Right kidney (tissue), 1 donor: ENCODE measurements at regions not wholly inside any gene's neighbourhood (a gene's known extent, or its start where the extent isn't known, plus 50 kb on each side); places are given as distances from the start of the nearest gene placed in this dataset.

Experiments used
- DNase-seq: peaks from one replicate; pipeline ENCODE4 v3.0.0-alpha.2; 2016

DNA sequence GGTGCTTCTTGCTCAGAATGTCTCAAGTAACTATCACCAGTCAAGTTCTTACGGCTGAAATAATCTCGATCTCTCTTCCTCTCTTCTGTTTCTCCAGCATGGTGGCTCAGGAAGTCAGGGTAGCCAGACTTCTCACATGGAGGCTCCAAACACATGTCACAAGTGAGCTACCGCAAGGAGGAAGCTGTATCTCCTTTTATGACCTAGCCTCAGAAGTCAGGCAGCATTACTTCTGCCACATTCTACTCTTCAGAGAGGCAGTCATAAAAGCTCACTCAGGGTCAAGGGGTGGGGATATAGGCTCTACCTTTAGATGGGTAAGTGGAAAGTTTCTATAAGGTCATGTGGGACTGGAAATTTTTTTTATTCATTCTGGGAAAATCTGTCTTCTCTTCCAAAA is 86.6 kb upstream of the NEO1 start:
- DNase-seq: no peak

DNA sequence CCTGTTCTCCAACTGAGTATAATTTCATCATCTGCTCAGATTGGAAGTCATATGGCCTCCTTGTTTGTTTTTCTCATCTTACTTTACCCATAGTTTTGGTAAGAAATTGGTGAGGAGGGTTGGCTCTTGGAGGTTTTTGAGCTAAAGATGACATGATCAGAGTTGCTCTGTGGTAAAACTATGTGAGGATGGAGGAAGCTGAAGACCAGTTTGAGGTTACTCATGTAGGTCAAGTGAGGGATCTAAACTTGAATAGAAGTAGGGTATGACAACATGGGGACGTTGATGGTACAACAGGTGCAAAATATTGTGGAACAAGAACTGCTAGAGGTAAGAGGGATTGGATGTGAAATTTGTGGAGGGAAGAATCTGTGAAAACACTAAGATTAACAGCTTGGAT is 87.7 kb upstream of the NEO1 start:
- DNase-seq: no peak

DNA sequence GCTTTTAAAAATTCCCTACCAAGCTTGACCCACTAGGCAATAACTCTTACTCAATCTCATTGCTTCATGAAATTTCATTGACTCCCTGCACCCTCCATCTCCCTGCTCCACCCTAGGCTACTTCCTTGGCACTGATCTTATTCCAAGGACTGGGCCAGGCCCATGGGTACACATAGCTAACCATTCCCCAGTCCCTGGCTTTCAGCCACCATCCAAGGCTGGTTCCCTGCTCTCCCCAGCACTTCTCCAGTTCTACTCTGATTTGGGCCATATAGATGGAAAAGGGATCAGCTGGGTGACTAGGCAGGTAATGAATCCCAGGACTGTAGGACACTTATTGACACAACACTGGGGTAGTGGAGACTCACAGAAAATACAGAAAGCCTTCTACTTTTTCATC is 88.1 kb upstream of the NEO1 start:
- no peak for DNase-seq

GRCh38 chr15:72962054-72962702 is 90.1 kb upstream of the NEO1 start:
- no peak for DNase-seq

GRCh38 chr15:72961346-72961745 is 90.9 kb upstream of the NEO1 start:
- DNase-seq: no peak

- DNase-seq: no peak
Observed at GRCh38 chr15:72958634-72959033, 93.6 kb upstream of the NEO1 start.

DNA sequence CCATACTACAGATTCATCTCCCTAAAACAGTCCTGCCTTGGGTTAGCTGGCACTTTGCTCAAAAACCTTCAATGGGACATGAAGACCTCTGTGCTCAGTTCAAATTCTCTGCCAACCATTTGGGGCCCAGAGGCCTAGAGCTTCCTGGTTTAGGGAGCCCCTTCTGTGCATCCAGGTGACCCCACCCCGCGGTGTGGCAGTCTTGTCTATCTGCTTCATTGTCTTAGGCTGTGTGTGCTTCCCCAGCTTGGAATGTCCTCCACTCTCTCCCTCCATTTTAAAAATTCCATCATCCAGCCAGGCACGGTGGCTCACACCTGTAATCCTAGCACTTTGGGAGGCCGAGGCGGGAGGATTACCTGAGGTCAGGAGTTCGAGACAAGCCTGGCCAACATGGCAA is 99.0 kb upstream of the NEO1 start:
- DNase-seq: no peak

- no peak for DNase-seq
Observed at GRCh38 chr15:72952151-72952550, 100.1 kb upstream of the NEO1 start.

DNA sequence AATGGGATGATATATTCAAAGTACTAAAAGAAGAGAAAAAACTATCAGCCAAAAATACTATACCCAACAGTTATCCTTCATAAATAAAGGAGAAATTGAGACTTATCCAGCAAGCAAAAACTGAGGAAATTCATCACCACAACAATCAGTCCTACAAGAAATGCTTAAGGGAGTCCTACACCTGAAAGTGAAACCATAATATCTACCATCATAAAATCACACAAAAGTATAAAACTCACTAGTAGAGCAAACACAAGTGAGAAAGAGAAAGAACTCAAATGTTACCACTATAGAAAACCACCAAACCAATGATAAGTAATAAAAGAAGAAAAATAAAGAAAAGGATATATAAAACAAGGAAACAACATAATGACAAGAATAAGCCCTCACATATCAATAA is 103.6 kb upstream of the NEO1 start:
- no peak for DNase-seq

DNA sequence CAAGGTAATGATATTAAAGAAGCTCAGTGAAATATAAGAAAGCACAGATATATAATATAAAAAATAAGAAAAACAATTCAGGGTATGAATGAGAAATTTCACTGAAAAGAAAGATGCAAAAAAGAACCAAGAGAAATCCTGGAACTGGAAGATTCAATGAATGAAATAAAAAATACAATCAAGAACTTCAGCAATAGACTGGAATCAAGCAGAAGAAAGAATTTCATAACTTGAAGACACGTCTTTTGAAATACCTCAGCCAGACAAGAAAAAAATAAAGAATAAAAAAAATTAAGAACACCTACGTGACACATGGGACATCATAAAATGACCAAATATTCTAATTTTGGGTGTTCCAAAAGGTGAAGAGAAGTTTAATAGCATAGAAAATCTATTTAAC is 104.6 kb upstream of the NEO1 start:
- no peak for DNase-seq

GRCh38 chr15:72944565-72944964 is 107.7 kb upstream of the NEO1 start:
- DNase-seq: no peak

DNA sequence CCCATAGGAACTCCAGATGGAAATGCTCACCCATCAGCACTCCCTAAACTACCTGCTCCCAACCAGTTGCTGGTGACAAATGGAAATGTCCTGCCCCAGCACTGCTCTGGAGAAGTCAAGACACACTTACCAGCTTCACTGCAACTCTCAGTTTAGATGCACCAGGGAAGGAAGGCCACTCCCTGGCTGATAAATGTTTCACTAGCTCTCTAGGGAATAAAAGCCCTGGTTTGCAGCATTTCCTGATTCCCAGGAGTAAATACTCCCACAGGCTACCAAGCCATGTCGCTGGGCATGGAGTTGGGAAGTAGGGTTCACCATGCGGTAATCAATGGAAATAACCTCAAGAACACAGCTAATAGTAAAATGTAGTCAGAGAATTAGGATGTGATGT is 112.0 kb upstream of the NEO1 start:
- no peak for DNase-seq

DNA sequence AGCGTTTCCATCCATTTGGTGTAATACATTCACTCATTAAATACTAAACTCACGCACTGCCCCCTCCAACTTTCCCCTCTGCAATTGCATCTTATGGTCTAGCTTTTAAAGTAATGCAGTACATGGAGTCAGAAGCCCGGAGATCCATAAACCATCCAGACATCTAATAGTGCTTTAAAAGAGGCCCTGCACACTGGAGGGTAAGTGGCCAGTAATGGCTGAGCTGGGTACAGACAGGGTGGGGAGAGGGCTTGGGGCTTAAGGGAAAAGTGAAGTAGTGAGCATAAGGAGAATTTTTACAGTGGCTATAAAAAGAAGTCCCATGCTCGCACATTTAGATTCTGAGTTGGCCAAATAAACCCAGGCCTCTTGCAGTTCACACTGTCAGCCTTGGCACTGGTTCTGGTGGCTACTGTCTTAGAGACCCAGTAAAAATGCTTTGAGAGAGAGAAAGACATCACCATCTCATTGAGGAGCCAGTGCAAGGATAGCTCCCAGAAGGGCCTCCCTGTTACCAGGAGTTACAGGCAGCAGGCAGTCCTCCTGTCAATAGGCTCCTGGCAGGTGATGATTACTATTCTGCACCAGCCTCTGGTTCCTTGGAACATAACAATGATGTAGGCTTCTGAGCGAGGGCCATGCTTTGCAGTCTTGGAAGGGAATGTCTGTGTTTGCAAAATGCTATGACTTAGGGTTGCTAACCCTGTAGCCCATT is 112.6 kb upstream of the NEO1 start:
- DNase-seq: no peak

GRCh38 chr15:72936691-72937679 is 115.3 kb upstream of the NEO1 start:
- DNase-seq: no peak

DNA sequence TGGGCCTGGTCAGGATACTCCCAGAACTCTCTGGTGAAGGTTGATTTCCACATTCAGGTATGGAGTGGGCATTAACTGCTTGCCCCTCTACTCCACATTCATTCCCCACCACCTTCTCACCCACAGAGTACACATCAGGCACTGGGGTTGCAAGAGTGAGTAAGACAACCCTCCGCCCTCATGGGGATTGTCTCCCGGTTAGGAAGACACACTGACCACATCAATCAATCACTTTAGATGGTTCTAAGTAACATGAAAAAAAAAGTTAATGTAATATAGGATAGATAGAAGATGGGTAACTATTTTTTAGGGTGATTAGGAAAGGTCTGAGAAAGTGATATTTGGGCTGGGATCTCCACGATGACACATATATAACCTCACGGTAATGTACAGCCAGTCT is 116.0 kb upstream of the NEO1 start:
- no peak for DNase-seq

- no peak for DNase-seq
Observed at GRCh38 chr15:72935521-72935920, 116.7 kb upstream of the NEO1 start.

DNA sequence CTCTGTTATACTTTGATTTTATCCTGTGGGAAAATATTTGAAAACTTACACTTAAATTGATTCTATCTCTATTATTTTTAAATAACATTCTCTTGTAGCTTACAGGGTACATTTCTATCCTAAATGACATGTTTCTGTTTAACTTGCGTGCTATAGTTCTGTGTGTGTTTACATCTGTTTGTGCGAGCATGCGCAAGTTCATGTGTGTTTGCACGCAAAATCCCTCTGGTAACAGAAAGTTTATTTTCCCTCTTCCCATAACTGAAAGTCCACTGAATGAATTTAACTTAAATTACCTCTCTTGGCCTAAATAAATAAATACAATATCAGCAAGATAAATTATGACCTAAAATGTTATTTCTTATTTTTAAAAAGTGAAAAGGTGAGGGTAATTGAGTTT is 117.3 kb upstream of the NEO1 start:
- DNase-seq: no peak

DNA sequence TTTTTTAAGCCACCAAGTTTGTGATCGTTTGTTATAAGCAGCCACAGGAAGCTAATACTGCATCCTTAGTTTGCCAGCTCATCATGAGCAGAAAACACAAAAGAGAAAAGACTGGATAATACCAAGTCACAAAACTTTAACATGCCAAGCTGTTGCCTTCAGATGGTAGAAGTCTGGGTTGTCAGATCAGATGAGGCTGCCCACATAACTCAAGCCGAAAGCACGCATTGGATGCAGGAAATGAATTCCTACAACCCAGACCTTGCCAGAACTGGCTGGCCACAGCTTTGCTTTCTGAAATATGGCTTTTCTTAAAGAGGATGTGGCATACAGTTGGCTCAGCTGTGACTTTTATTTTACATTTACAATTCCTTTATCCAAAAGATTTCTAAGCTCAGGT is 118.3 kb upstream of the NEO1 start:
- DNase-seq: no peak

DNA sequence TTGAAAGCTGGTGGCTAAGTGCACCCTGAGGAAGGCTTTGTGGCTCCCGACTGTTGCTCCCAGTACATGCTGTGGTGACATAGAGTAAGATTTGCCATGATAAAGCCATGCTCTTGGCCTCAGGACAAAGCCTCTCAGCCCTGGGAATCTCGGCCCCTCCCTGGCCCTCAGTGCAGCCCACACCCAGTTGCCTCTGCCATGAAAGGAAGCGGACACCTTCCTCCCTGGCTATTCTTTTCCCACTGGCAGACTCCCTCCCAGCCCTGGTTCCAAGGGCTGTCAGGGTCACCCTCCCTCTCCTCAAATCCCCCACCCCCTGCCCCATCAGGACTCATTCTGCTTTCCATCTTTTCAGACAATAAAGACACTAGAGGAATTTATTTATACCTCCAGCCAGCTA is 119.8 kb upstream of the NEO1 start:
- no peak for DNase-seq

- DNase-seq: no peak
Observed at GRCh38 chr15:72927451-72927850, 124.8 kb upstream of the NEO1 start.

- DNase-seq: no peak
Observed at GRCh38 chr15:72925661-72926060, 126.6 kb upstream of the NEO1 start.

DNA sequence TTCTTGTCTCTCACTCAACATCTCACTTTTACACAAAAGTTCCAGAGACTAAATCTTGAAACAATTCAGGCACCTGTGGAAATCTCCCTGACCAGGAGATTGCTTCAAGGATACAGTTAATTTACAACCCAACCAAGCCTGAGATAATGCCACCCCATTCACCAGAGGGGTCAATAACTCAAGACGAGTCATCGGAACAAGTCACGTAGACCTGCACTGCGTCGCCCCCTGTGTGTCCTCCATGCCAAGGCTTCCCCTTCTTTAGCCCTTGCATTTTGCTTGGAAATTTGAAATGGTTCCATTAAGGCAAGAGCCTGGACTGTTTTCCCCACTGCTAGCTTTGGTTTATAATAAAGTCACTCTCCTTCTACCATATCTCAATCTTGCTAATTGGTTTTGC is 129.0 kb upstream of the NEO1 start:
- no peak for DNase-seq

DNA sequence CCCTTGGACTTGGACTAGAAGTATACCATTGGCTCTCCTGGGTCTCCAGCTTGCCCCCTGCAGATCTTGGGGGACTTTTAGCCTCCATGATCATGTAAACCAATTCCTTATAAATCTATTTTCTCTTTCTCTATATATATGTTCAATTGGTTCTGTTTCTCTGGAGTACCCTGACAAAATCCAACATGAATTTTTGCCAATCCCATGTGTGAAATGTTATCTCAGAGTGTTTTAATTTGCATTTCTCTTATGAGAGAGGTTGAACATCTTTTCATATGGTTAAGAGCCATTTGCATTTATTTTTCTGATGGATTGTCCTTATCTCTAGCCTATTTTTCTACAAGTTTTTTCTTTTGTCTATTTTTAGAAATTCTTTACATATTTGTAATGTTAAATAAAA is 131.7 kb upstream of the NEO1 start:
- no peak for DNase-seq
